Kidney epithelial cell (primary cell): ENCODE measurements at regions not wholly inside any gene's neighbourhood (a gene's known extent, or its start where the extent isn't known, plus 50 kb on each side); places are given as distances from the start of the nearest gene placed in this dataset.

Experiments
- DNase-seq: peaks from one replicate; pipeline ENCODE4 v3.0.0-alpha.2; 2010; ENCODE audit warnings: low read depth
- H3K27me3 ChIP-seq: 2 replicates; pipeline ENCODE4 v1.6.0; 2011; ENCODE audit warnings: low read length; ENCODE audit not compliant: control insufficient read depth, insufficient read depth
- H3K36me3 ChIP-seq: 2 replicates; pipeline ENCODE4 v1.5.1; 2011; ENCODE audit warnings: low read length; ENCODE audit not compliant: control insufficient read depth, insufficient read depth
- H3K4me3 ChIP-seq: 2 replicates; pipeline ENCODE4 v1.5.1; 2011; ENCODE audit warnings: low read depth, mild to moderate bottlenecking, control low read depth, low read length
- TF ChIP-seq, protein P1 (sequence below): IDR thresholded peaks from 2 replicates; pipeline ENCODE4 v1.5.1; 2011; ENCODE audit warnings: mild to moderate bottlenecking, moderate library complexity, low read length, control low read depth, inconsistent platforms; ENCODE audit not compliant: insufficient read depth, poor library complexity, severe bottlenecking

DNA sequence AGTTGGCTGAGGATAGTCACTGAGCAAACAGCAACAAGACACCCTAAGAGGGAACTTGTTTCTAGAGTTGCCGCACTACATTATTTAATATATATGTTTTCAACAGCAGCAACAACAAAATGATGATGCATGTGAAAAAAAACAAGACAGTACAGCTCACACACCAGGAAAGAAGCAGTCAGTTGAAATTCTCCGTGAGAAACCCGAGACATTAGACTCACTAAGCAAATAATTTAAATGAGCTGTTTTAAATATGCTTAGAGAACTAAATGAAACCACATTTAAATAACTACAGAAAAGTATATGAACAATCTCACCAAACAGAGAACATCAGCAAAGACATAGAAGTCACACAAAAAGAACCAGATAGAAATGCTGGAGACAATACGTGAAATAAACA, 426.3 kb upstream of the PFKP start:
- DNase-seq: no peak
- no peaks in the 10 kb centered on the region for H3K27me3 ChIP-seq
- TF ChIP-seq, protein P1, sequence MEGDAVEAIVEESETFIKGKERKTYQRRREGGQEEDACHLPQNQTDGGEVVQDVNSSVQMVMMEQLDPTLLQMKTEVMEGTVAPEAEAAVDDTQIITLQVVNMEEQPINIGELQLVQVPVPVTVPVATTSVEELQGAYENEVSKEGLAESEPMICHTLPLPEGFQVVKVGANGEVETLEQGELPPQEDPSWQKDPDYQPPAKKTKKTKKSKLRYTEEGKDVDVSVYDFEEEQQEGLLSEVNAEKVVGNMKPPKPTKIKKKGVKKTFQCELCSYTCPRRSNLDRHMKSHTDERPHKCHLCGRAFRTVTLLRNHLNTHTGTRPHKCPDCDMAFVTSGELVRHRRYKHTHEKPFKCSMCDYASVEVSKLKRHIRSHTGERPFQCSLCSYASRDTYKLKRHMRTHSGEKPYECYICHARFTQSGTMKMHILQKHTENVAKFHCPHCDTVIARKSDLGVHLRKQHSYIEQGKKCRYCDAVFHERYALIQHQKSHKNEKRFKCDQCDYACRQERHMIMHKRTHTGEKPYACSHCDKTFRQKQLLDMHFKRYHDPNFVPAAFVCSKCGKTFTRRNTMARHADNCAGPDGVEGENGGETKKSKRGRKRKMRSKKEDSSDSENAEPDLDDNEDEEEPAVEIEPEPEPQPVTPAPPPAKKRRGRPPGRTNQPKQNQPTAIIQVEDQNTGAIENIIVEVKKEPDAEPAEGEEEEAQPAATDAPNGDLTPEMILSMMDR: no peak
- no peaks in the 10 kb centered on the region for H3K36me3 ChIP-seq
- H3K4me3 ChIP-seq: no peak overlapping the region

DNA sequence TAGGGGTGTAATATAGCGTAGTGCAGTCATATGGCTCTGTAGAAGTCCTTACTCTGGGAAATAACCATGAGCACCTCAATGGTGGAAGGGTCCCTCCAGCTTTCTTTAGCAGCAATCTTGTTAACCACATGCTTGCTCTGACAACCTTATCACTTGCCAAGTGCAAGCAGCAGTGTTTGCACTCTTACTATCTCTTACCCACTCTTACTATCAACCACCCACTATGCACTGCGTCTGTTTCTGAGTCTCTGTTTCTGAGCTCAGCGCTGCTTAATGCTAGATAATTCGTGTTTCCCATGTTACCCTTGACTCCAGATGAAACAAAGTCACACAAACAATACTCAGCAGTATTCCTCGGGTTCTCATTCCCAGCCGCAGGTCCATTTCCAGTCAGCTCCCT, 433.7 kb upstream of the PFKP start:
- TF ChIP-seq, protein P1: no peak
- no peak overlapping the region for H3K4me3 ChIP-seq
- H3K27me3 ChIP-seq: no peaks in the 10 kb centered on the region
- no peak for DNase-seq
- H3K36me3 ChIP-seq: no peaks in the 10 kb centered on the region

DNA sequence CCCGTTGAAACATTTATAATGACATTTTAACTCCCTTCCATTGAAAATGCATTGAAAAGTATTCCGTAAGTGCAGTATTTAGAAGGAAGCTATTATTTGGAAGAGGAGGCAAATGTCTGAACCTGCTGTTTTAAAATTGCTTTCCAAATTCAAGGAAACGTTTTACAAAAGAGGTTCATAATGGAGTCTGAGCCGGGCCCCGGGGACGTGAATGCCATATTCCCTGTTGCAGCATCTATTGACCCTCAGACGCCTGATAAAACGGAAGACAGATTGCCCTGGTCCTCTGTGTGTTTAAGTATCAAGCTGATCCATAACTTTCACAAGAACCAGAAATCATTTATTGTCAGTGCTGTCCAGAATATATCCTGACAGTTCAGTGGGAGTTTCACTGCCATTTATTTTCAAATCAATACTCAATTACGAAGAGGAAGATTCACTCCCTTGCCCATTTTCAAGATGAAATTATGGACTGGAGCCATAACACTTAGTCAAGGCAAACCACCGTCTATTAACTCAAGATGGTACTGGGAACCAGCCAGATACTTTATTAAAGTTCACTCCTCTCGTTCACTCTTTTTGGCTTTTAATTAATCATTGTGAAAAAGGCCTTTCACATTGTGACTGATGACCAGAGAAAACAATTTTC, 435.7 kb upstream of the PFKP start:
- no peak for DNase-seq
- H3K36me3 ChIP-seq: no peaks in the 10 kb centered on the region
- TF ChIP-seq, protein P1: no peak
- H3K27me3 ChIP-seq: no peaks in the 10 kb centered on the region
- no peak overlapping the region for H3K4me3 ChIP-seq

DNA sequence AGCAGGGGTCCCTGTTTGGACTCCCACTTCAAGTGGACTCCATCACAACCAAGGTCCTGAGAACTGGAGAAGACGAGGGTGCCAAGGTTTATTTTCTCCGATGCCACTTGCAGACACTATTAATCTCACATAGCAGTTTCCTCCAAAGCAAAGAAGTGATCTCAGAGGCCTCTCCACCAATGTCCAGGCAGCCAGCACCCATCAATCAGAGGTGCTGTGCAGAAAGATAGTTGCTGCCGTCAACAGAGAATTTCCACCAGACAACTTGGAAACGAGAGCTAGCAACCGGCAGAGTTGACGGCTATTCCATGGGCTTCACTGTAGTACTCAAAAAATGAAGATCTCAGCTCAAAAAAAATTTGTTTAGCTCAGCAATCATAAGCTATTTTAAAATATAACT, 438.6 kb upstream of the PFKP start:
- H3K36me3 ChIP-seq: no peaks in the 10 kb centered on the region
- H3K27me3 ChIP-seq: no peaks in the 10 kb centered on the region
- H3K4me3 ChIP-seq: no peak overlapping the region
- TF ChIP-seq, protein P1: no peak
- no peak for DNase-seq

DNA sequence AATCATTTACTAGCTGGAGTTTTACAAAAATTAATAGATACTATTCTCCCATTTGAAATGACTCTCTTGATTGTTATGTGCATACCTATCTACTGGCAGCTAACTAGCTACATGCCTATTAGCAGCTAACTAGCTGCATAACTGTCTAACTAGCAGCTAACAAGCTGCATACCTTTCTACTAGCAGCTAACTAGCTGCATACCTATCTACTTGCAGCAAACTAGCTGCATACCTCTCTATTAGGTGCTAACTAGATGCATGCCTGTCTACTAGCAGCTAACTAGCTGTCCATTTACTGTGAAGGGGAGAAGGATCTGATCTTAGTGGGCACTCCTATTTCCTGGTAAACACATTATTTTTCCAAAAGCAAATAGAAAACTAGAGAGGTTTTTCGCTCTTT, 439.4 kb upstream of the PFKP start:
- Histone ChIP-seq H3K36me3 (no peaks in the 10 kb centered on the region), H3K4me3 (no peak overlapping the region), H3K27me3 (no peaks in the 10 kb centered on the region)
- TF ChIP-seq, protein P1: no peak
- DNase-seq: no peak

DNA sequence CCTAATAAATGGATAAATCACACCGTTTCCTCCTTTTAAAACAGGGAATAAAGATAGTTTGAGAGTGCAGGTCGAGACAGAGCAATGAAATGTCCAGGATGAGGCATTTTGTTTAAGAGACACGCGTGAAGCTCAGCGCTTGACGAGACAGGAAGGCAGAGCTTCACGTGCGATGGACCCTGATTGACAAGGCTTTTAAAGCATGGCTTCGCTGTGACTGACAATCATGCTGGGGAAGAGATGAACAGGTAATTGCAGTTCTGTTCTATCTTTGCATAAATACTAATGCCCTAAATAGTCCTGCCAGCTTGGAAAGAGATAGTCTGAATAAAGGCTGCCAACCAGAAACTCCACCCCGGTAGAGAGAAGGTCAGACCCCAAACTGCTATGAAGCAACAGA, 442.3 kb upstream of the PFKP start:
- Histone ChIP-seq H3K4me3 (no peak overlapping the region), H3K27me3 (no peaks in the 10 kb centered on the region), H3K36me3 (no peaks in the 10 kb centered on the region)
- TF ChIP-seq, protein P1: no peak
- DNase-seq: no peak
